Neural progenitor cell (in vitro differentiated cells): ENCODE measurements at regions not wholly inside any gene's neighbourhood (a gene's known extent, or its start where the extent isn't known, plus 50 kb on each side); places are given as distances from the start of the nearest gene placed in this dataset.

ENCODE experiments used
- EZH2 ChIP-seq: fragments of 200-600 bp; sonication (generic); IDR thresholded peaks from 2 replicates; pipeline ENCODE4 v1.6.1; 2017; ENCODE audit warnings: antibody characterized with exemption, mild to moderate bottlenecking, moderate library complexity
- EZH2phosphoT487 ChIP-seq: fragments of 200-600 bp; sonication (generic); IDR thresholded peaks from 2 replicates; pipeline ENCODE4 v1.6.1; 2017; ENCODE audit warnings: antibody characterized with exemption
- TF ChIP-seq, protein P1 (sequence below): fragments of 200-600 bp; sonication (generic); IDR thresholded peaks from 2 replicates; pipeline ENCODE4 v1.5.1; 2017; ENCODE audit warnings: antibody characterized with exemption, mild to moderate bottlenecking

GRCh38 chr15:46059921-46060594 lies 425.2 kb downstream of the SQOR start:
- TF ChIP-seq EZH2 (no peak), EZH2phosphoT487 (no peak)
- TF ChIP-seq, protein P1, sequence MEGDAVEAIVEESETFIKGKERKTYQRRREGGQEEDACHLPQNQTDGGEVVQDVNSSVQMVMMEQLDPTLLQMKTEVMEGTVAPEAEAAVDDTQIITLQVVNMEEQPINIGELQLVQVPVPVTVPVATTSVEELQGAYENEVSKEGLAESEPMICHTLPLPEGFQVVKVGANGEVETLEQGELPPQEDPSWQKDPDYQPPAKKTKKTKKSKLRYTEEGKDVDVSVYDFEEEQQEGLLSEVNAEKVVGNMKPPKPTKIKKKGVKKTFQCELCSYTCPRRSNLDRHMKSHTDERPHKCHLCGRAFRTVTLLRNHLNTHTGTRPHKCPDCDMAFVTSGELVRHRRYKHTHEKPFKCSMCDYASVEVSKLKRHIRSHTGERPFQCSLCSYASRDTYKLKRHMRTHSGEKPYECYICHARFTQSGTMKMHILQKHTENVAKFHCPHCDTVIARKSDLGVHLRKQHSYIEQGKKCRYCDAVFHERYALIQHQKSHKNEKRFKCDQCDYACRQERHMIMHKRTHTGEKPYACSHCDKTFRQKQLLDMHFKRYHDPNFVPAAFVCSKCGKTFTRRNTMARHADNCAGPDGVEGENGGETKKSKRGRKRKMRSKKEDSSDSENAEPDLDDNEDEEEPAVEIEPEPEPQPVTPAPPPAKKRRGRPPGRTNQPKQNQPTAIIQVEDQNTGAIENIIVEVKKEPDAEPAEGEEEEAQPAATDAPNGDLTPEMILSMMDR: no peak
